ENCODE measurements at regions not wholly inside any gene's neighbourhood (a gene's known extent, or its start where the extent isn't known, plus 50 kb on each side); places are given as distances from the start of the nearest gene placed in this dataset.

GRCh38 chr17:6240001-6240400, 169.8 kb downstream of the WSCD1 start:
- no peaks in the 10 kb centered on the region for H3K27me3 ChIP-seq (replicated peaks)
- H3K4me3 ChIP-seq (ENCODE audit: low read depth, low read length): no peak overlapping the region
- no peak overlapping the region for H3K27ac ChIP-seq
- in situ Hi-C loops (cut with HindIII; ENCODE audit: low pct_ligation_motif_present, low sequenced_read_pairs): no loop called here
- DNase-seq: no peak
- no peaks in the 10 kb centered on the region for H3K36me3 ChIP-seq (replicated peaks)
- TF ChIP-seq CTCF (IDR thresholded peaks at IDR 0.05; ENCODE audit: low read depth, low read length, missing control alignments): no peak

GRCh38 chr17:6239241-6239798, 169.1 kb downstream of the WSCD1 start:
- Histone ChIP-seq H3K36me3 (replicated peaks) (no peaks in the 10 kb centered on the region), H3K27ac (no peak overlapping the region), H3K4me3 (ENCODE audit: low read depth, low read length) (no peak overlapping the region), H3K27me3 (replicated peaks) (no peaks in the 10 kb centered on the region)
- no peak for DNase-seq
- TF ChIP-seq CTCF (IDR thresholded peaks at IDR 0.05; ENCODE audit: low read depth, low read length, missing control alignments): no peak
- in situ Hi-C loops (cut with HindIII; ENCODE audit: low pct_ligation_motif_present, low sequenced_read_pairs): no loop called here

- H3K27ac ChIP-seq: no peak overlapping the region
- DNase-seq: no peak
- H3K4me3 ChIP-seq (ENCODE audit: low read depth, low read length): no peak overlapping the region
- TF ChIP-seq CTCF (IDR thresholded peaks at IDR 0.05; ENCODE audit: low read depth, low read length, missing control alignments): no peak
- H3K27me3 ChIP-seq (replicated peaks): no peaks in the 10 kb centered on the region
- no peaks in the 10 kb centered on the region for H3K36me3 ChIP-seq (replicated peaks)
- in situ Hi-C loops (cut with HindIII; ENCODE audit: low pct_ligation_motif_present, low sequenced_read_pairs): no loop called here
Measured at GRCh38 chr17:6233856-6234255, 163.7 kb downstream of the WSCD1 start.

GRCh38 chr17:6233339-6233738, 163.2 kb downstream of the WSCD1 start:
- Histone ChIP-seq H3K27ac (no peak overlapping the region), H3K4me3 (ENCODE audit: low read depth, low read length) (no peak overlapping the region), H3K36me3 (replicated peaks) (no peaks in the 10 kb centered on the region), H3K27me3 (replicated peaks) (no peaks in the 10 kb centered on the region)
- in situ Hi-C loops (cut with HindIII; ENCODE audit: low pct_ligation_motif_present, low sequenced_read_pairs): no loop called here
- no peak for TF ChIP-seq CTCF (IDR thresholded peaks at IDR 0.05; ENCODE audit: low read depth, low read length, missing control alignments)
- no peak for DNase-seq

GRCh38 chr17:6232732-6233101, 162.5 kb downstream of the WSCD1 start:
- DNase-seq: no peak
- Histone ChIP-seq H3K4me3 (ENCODE audit: low read depth, low read length) (no peak overlapping the region), H3K36me3 (replicated peaks) (no peaks in the 10 kb centered on the region), H3K27me3 (replicated peaks) (no peaks in the 10 kb centered on the region), H3K27ac (no peak overlapping the region)
- TF ChIP-seq CTCF (IDR thresholded peaks at IDR 0.05; ENCODE audit: low read depth, low read length, missing control alignments): no peak
- in situ Hi-C loops (cut with HindIII; ENCODE audit: low pct_ligation_motif_present, low sequenced_read_pairs): no loop called here
